CD4-positive, alpha-beta T cell treated with Interleukin-17A for 4 hours (primary cell): ENCODE measurements at regions not wholly inside any gene's neighbourhood (a gene's known extent, or its start where the extent isn't known, plus 50 kb on each side); places are given as distances from the start of the nearest gene placed in this dataset.

Experiments
- DNase-seq: peaks from one replicate; pipeline ENCODE4 v3.0.0-alpha.2; 2020; ENCODE audit warnings: mixed read lengths

DNA sequence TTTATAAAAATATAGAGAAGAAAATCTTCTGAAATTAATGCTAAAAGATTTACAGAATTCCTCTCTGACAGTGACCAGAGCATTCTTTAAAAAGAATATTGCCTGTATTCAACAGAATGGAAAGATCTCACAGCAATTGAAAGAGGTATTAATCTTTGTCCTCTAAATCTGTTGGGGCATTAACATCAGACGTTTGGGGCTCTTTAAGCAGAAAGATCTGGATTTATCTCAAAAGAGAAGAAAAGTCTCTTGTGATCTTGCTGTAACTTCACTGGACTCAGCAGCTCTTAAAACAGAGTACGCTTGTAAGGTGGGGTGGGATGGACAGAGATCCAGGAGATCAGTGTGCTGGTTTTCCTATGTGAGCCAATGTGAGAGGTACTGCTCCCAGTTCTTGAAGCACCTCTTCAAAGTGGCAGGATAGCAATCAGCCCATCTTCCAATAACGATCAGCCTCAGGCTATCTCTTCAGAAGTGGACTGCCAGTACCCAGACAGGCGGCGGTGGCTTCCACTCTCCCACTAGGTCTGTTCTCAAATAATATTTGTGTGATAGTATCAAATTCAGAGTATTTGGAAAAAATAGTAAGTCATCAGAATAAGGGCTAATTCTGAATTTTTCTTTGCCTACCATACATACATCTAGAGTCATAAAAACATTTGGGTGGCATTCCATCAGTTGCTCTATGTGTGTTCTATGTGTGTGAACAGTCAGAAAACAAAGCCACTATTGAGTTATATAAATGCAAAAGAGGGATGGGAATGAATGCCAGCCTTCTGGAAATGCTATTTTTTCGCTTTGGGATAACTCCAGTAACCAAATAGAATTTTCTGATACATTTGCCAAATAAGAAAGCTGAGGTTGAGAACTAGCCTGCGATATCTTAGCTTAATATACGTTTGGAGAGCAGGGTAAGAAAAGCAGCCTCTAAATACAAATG, 237.4 kb upstream of the RGS6 start:
- no peak for DNase-seq

DNA sequence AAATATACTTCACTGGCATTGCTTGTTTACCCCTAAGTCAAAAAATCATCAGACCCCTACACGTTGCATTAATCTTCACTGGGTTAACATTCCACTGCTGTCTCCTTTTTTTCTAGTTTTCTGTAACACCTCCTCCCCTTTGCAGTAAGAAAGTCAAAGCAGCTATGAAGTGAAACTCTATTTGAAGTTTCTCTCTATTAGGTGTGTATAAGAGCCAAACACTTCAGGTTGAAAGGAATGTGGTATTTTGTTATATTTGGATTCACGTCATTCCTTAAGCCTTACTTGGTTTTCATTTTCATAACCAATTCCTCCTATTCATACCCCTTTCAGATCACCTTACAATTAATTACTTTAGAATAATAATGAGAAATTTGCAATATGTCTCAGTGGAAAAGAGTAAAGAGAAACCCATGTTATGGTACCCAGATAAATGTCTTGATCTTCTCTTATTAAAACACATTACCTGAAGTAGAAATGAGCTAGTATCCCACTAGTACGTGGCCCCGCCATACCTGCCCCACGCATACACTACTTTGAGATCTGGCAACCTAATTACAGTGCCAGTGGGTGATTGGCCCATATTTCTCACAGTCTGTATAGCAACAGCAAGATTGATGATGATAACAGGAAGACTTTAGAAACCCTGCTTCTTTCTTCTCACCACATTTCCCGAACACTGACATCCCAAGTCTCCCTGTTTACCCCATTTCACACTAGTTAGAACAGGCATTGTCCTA, 236.4 kb upstream of the RGS6 start:
- no peak for DNase-seq

GRCh38 chr14:71698027-71698426, 234.2 kb upstream of the RGS6 start:
- DNase-seq: no peak

DNA sequence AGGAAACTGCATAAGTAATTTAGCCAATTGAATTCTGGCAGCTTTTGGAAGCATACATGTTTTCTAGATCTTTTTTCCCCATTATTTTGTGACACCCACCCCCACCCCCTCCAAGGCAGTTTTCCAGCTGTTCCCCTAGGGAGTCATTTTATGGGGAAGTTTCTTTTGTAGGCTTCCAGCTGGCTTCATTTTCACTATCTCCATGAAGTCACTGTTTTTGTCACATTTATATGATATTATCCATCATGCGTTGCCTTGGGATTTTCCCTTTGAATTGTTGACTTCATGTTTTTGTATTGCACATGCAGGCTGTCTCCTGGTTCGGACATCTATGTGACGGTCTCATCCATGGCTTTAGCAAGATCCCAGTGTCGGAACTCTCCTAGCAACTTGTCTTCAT, 233.6 kb upstream of the RGS6 start:
- DNase-seq: no peak

DNA sequence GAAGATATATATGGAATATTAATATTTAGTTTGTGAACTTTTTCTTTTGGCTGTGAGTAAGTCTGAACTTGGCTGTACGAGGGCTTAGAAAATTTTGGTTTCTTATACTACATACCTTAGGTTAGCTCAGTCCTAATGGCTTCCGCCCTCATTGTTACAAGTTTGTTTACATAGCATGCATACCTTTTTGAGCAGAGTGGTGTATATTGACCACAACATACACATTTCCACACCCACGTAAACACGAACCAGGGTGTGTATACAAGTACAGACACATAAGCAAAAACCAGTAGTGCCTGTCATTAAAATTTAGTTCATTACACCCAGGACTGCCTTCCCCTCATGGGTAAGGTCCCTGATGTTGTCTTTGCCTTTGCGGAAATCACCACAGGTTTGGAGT, 230.2 kb upstream of the RGS6 start:
- DNase-seq: no peak

DNA sequence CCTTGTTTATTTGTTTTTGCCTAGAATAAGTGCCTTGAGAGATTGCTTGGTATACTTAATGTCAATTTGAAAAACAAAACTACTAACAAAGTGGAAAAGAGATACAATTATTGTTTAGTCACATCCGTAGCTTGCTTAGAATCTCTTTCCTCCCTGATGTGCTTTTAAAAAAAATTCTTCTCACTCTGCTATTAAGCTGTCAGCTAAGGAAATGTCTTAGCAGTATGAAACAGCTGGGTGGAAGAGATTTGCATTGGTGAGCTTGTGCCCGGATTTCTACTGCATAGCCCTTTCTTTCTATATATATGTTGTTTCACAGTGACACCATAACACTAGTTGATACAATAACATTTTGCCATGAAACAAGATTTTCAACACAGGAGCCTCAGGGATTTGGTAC, 229.4 kb upstream of the RGS6 start:
- DNase-seq: no peak

DNA sequence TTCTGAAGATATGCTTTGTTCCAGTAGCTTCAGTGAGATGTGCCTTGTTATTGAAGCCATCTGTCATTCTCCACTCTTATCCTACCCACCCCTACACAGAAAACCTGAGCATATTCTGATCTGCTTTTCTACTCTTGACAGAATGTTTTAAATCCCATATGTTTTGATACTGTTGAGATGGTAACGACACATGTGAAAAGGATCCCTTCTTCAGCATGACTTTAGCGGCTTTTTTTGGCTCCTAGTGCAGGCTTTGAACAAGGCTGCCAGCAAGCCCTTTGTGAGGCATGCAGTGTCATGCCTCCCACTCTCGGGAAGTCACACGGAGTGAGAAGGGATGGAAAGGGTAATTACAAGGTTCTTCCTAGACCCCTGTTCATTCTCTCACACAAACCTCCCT, 228.8 kb upstream of the RGS6 start:
- DNase-seq: no peak

- DNase-seq: no peak
Observed at GRCh38 chr14:71704210-71704609, 228.0 kb upstream of the RGS6 start.

DNA sequence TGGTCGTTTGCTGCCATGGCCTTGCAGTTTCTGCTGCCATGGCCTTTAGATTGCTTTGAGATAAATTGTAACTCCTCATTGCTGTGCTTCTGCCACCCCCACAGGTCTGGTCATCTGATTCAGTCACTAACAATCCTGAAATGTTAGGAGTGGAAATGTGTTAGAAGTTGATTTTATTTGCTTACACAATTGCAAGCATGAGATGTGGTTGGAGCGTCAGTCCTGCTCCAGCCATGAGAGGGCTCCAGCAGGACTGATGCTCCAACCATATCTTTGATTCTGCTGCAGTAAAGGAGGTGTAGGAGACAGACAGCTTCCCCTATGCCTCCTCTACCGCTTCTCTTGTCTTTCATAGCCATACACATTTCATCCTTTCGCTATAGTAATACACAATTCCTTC, 226.8 kb upstream of the RGS6 start:
- DNase-seq: no peak

GRCh38 chr14:71709076-71709475, 223.2 kb upstream of the RGS6 start:
- DNase-seq: no peak

- no peak for DNase-seq
Observed at GRCh38 chr14:71709987-71710386, 222.2 kb upstream of the RGS6 start.

DNA sequence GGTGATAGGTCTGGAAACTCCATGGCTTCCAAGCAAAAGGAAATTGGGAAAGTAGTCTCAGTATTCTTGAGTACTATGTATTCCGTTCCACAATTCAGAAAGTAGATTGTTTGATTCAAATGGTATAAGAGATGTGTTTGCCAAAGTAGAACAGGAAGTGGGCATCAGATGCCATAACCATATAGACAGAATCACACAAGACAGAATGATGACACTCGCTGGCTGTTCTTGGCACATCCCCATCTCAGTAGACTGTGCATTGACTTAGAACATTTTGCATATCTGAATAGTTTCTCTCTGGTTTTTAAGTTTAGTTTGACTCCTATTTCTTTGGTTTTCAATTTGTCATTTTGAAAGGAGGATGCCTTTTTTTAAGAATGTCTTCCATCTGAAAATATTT, 221.1 kb upstream of the RGS6 start:
- no peak for DNase-seq

GRCh38 chr14:71711619-71712018, 220.6 kb upstream of the RGS6 start:
- DNase-seq: no peak

DNA sequence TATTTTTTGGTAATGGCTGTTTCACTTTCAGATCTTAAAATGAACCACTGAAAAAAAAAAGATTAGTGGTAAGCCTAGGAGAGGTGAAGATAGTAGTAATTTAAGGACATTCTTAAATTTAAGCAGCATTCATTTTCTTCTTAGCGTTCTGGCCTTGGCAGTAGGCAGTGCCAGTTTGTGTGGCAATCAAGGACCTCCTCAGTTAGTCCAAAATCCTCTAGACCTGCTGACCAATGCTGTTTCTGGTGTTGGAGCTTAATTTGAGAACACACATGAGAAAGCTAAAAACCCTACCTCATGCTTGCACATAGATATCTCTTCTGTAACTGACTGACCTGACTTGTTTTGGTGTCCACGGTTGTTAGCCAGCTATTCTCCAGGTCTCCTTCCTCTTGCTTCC, 219.8 kb upstream of the RGS6 start:
- no peak for DNase-seq

DNA sequence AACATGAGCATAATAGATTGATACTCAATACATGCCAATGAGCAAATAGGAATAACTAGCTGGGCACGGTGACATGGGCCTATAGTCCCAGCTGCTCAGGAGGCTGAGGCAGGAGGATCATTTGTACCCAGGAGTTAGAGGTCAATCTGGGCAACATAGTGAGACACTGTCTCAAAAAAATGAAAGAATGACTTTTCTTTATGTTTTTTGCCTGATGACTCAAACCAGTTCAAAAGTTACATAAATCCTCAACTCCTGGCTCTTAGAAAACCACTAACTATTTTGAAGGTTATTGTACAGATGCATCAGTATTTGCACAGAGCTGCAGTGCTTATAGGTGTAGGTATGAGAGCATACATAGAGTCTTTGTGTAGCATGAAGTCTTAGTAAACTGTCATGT, 219.2 kb upstream of the RGS6 start:
- DNase-seq: no peak

DNA sequence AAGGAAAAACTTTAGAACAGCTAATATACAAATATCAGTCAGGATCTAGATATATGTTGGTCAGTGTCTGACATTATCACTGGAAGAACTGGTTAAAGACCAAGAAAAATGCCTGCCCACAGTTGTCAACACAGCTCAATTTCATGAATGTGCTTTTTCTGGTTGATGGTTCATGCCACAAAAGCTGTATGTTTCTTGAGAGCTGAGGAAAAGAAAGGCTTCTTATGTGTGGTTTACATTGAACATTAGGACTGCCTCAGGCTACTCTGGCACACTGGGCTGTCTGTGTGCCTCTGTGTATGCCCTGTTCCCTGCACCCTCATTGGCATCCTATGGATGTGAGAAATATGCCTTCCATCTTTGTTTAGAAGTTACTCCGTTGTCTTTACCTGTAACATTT, 218.8 kb upstream of the RGS6 start:
- no peak for DNase-seq

GRCh38 chr14:71714225-71714624, 218.0 kb upstream of the RGS6 start:
- DNase-seq: no peak

GRCh38 chr14:71716041-71716772, 216.0 kb upstream of the RGS6 start:
- no peak for DNase-seq

- no peak for DNase-seq
Observed at GRCh38 chr14:71720978-71721624, 211.1 kb upstream of the RGS6 start.

DNA sequence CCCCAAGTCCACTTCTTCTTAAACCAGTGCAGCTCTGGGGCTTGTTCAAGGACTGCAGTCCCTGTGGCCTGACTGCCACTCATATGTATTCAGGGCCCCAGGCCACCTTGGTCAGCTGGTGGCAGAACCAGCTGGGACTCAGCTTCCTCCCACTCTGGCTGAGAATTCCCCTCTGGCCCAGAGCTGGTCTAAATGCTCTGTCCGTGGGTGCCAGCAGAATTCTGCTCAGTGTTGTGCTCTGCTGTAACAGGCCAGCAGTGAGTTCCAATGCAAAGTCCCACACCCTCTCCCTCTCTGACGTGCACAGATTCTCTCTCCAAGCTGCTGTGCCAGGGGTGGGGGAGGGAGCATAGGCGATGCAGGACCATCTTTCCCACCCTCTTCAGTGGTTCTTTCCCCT, 210.4 kb upstream of the RGS6 start:
- no peak for DNase-seq

GRCh38 chr14:71722885-71723284, 209.3 kb upstream of the RGS6 start:
- DNase-seq: no peak

GRCh38 chr14:71725922-71726579, 206.2 kb upstream of the RGS6 start:
- DNase-seq: no peak
